ENCODE measurements at regions not wholly inside any gene's neighbourhood (a gene's known extent, or its start where the extent isn't known, plus 50 kb on each side); places are given as distances from the start of the nearest gene placed in this dataset.

GRCh38 chr18:57923611-57924010 lies 120.4 kb upstream of the NEDD4L start:
- no peak for DNase-seq
- H3K9me3 ChIP-seq, result no peaks in the 10 kb centered on the region
- WGBS, 2 donors, result 51 to 52% methylated on average over 5 of the region's 5 CpGs
- H3K4me1 ChIP-seq, result no peaks in the 10 kb centered on the region
- H3K27me3 ChIP-seq, result no peaks in the 10 kb centered on the region
- H3K4me3 ChIP-seq, result no peak overlapping the region
- intact Hi-C loops (cut with DNase I), result no loop called here
- no peak for ATAC-seq
- H3K27ac ChIP-seq, result no peak overlapping the region
- no peak for FAIRE-seq
- TF ChIP-seq CTCF (IDR thresholded peaks at IDR 0.05), result no peak
- no peaks in the 10 kb centered on the region for H3K36me3 ChIP-seq

DNA sequence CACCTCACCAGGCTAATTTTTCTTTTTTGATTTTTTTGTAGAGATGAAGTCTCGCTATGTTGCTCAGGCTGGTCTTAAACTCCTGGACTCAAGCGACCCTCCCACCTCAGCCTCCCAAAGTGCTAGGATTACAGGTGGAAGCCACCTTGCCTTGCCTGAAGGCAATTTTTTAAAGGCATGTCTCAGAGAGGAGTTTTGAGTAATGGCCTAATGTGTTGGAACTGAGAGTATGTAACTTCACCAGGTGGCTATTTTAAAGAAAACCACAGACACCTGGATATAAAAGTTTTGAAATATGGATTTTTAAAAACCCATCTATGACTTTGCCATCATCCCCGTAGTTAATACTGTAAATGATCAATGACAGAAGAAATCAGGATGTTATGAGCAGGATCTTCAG lies 119.8 kb upstream of the ATP8B1 start:
- intact Hi-C loops (cut with DNase I), result no loop called here
- no peak overlapping the region for H3K27ac ChIP-seq
- H3K36me3 ChIP-seq, result no peaks in the 10 kb centered on the region
- FAIRE-seq (no peak), DNase-seq (no peak), ATAC-seq (no peak)
- no peaks in the 10 kb centered on the region for H3K27me3 ChIP-seq
- no peak for TF ChIP-seq CTCF (IDR thresholded peaks at IDR 0.05)
- no peak overlapping the region for H3K4me3 ChIP-seq
- H3K4me1 ChIP-seq, result no peaks in the 10 kb centered on the region
- H3K9me3 ChIP-seq, result no peaks in the 10 kb centered on the region
- 88 to 94% methylated on average over 3 of the region's 3 CpGs for WGBS, 2 donors

DNA sequence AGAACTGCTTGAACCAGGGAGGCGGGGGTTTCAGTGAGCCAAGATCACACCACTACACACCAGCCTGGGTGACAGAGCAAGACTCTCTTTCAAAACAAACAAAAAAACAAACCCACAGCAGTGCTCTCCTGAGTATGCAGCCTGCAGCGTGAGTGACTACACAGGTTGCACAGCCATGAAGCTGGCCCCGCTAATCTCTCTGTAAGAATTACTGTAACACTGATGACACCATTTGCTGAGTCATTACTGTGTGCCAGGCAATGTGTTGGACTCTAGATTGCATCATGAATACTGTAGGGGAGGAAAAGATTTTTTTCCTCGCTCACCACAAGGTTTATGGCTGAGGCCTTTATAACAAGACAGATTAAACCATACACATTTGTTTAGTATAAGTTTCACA lies 118.6 kb upstream of the ATP8B1 start:
- Histone ChIP-seq H3K27ac (no peak overlapping the region), H3K4me3 (no peak overlapping the region), H3K36me3 (no peaks in the 10 kb centered on the region), H3K27me3 (no peaks in the 10 kb centered on the region), H3K9me3 (no peaks in the 10 kb centered on the region), H3K4me1 (no peaks in the 10 kb centered on the region)
- WGBS, 2 donors, result 95 to 97% methylated on average over 4 of the region's 4 CpGs
- no peak for DNase-seq
- TF ChIP-seq CTCF (IDR thresholded peaks at IDR 0.05), result no peak
- FAIRE-seq, result no peak
- intact Hi-C loops (cut with DNase I), result no loop called here
- ATAC-seq, result no peak

GRCh38 chr18:57920036-57920435 lies 116.9 kb upstream of the ATP8B1 start:
- H3K27me3 ChIP-seq, result no peaks in the 10 kb centered on the region
- ATAC-seq (no peak), FAIRE-seq (no peak), DNase-seq (no peak)
- no peak overlapping the region for H3K4me3 ChIP-seq
- no peak for TF ChIP-seq CTCF (IDR thresholded peaks at IDR 0.05)
- no peaks in the 10 kb centered on the region for H3K36me3 ChIP-seq
- intact Hi-C loops (cut with DNase I), result no loop called here
- H3K4me1 ChIP-seq, result peaks cover 0 to 5% (median 4%) of the 10 kb centered on the region in 3 donors
- no peak overlapping the region for H3K27ac ChIP-seq
- H3K9me3 ChIP-seq, result no peaks in the 10 kb centered on the region
- WGBS, 2 donors, result 86% methylated on average over 1 of the region's 1 CpG

GRCh38 chr18:57918601-57919000 lies 115.5 kb upstream of the ATP8B1 start:
- intact Hi-C loops (cut with DNase I), result no loop called here
- H3K4me3 ChIP-seq, result no peak overlapping the region
- DNase-seq, result no peak
- no peaks in the 10 kb centered on the region for H3K36me3 ChIP-seq
- H3K4me1 ChIP-seq, result peaks cover 0 to 5% (median 4%) of the 10 kb centered on the region in 3 donors
- no peak overlapping the region for H3K27ac ChIP-seq
- 83 to 90% methylated on average over 3 of the region's 3 CpGs for WGBS, 2 donors
- no peaks in the 10 kb centered on the region for H3K27me3 ChIP-seq
- no peaks in the 10 kb centered on the region for H3K9me3 ChIP-seq
- ATAC-seq, result no peak
- TF ChIP-seq CTCF (IDR thresholded peaks at IDR 0.05), result no peak
- no peak for FAIRE-seq

All from pancreas (tissue), 10 donors.